ENCODE measurements at regions not wholly inside any gene's neighbourhood (a gene's known extent, or its start where the extent isn't known, plus 50 kb on each side); places are given as distances from the start of the nearest gene placed in this dataset.

DNA sequence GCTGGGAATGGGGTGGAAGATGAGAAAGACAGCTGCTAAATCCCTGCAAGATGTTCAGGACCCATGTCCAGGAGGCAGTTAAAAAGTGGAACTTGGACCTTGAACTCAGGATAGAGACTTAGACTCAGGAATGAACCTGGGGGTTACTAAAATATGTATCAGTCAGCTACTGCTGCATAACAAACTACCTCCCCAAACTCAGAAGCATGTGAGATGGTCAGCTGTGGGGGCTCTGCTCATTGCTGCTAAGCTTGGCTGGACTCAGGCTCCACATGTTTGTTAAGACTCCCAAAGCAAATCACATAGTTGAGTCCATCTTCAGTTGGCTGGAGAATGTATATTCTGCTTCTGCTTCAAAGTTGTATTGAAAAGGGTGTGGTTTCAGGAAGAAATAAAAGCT is 61.4 kb upstream of the COPS8 start:
- ATAC-seq (no peak), DNase-seq (ENCODE audit: low spot score) (no peak)
- ChIA-PET CTCF (no interaction called here), POLR2A (no interaction called here)
- TF ChIP-seq SP1 (CRISPR knock-in tag; conservative IDR thresholded peaks at IDR 0.05) (no peak), ZNF671 (CRISPR knock-in tag; IDR thresholded peaks at IDR 0.05) (no peak), ZNF423 (CRISPR knock-in tag; IDR thresholded peaks at IDR 0.05) (no peak), FOXP1 (CRISPR knock-in tag; IDR thresholded peaks at IDR 0.05; ENCODE audit: borderline replicate concordance) (no peak), JAZF1 (CRISPR knock-in tag; IDR thresholded peaks at IDR 0.05) (no peak), ZNF317 (CRISPR knock-in tag; IDR thresholded peaks at IDR 0.05; ENCODE audit: borderline replicate concordance, low read depth) (no peak), JUN (CRISPR knock-in tag; IDR thresholded peaks at IDR 0.05) (no peak), ZBTB21 (CRISPR knock-in tag; IDR thresholded peaks at IDR 0.05; ENCODE audit: borderline replicate concordance) (no peak), ATF6 (CRISPR knock-in tag; IDR thresholded peaks at IDR 0.05) (no peak), SOX15 (CRISPR knock-in tag; IDR thresholded peaks at IDR 0.05) (no peak), CTCF (IDR thresholded peaks at IDR 0.05) (no peak), FOXJ3 (CRISPR knock-in tag; IDR thresholded peaks at IDR 0.05; ENCODE audit: borderline replicate concordance) (no peak), GRHL2 (CRISPR knock-in tag; IDR thresholded peaks at IDR 0.05; ENCODE audit: insufficient replicate concordance, severe bottlenecking) (no peak), ZNF416 (CRISPR knock-in tag; IDR thresholded peaks at IDR 0.05) (no peak), EMX1 (CRISPR knock-in tag; IDR thresholded peaks at IDR 0.05) (no peak), SMAD3 (CRISPR knock-in tag; IDR thresholded peaks at IDR 0.05; ENCODE audit: borderline replicate concordance) (no peak), HMGA2 (CRISPR knock-in tag; IDR thresholded peaks at IDR 0.05) (no peak)
- TF ChIP-seq, protein P1, sequence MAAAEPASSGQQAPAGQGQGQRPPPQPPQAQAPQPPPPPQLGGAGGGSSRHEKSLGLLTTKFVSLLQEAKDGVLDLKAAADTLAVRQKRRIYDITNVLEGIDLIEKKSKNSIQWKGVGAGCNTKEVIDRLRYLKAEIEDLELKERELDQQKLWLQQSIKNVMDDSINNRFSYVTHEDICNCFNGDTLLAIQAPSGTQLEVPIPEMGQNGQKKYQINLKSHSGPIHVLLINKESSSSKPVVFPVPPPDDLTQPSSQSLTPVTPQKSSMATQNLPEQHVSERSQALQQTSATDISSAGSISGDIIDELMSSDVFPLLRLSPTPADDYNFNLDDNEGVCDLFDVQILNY (CRISPR knock-in tag; IDR thresholded peaks at IDR 0.05): no peak
- TF ChIP-seq, protein P2, sequence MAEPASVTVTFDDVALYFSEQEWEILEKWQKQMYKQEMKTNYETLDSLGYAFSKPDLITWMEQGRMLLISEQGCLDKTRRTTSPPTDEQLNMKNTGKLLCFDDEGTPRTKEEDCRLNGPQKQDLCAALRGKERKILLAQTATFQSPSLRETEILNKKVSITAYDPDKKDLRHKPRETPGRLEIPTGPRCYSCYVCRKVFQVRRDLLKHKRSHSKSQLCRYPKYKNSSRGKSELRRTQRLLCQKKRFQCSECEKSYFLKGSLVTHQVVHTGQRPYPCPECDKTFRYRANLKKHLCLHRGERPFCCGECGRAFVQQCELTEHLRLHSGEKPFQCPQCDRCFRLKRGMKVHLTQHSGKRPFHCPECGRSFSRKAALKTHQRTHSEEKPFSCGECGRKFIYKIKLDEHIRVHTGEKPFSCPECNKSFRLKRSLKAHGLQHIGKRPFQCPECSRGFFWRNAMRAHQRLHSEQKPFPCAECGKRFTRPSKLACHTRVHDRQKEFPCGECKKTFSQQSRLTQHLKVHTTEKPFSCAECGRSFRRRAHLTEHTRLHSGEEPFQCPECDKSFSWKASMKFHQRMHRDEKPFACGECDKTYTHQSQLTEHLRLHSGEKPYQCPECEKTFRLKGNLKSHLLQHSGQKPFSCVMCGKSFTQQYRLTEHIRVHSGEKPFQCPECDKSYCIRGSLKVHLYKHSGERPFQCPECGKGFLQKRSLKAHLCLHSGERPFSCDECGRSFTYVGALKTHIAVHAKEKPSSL (CRISPR knock-in tag; conservative IDR thresholded peaks at IDR 0.05): no peak
- TF ChIP-seq, protein P3, sequence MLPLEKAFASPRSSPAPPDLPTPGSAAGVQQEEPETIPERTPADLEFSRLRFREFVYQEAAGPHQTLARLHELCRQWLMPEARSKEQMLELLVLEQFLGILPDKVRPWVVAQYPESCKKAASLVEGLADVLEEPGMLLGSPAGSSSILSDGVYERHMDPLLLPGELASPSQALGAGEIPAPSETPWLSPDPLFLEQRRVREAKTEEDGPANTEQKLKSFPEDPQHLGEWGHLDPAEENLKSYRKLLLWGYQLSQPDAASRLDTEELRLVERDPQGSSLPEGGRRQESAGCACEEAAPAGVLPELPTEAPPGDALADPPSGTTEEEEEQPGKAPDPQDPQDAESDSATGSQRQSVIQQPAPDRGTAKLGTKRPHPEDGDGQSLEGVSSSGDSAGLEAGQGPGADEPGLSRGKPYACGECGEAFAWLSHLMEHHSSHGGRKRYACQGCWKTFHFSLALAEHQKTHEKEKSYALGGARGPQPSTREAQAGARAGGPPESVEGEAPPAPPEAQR (CRISPR knock-in tag; IDR thresholded peaks at IDR 0.05): no peak
- no peaks in the 10 kb centered on the region for H3K9me3 Mint-ChIP-seq
- no peaks in the 10 kb centered on the region for H3K27me3 Mint-ChIP-seq (ENCODE audit: low read depth)
- H3K4me1 Mint-ChIP-seq: no peaks in the 10 kb centered on the region
- H3K27ac Mint-ChIP-seq: no peak overlapping the region
- H3K4me3 Mint-ChIP-seq: no peak overlapping the region
- H3K36me3 Mint-ChIP-seq: 0 out of 2 replicates have a peak, but pooled peaks cover 3% of the 10 kb centered on the region
